Mesothelial cell of epicardium (in vitro differentiated cells): ENCODE measurements at regions not wholly inside any gene's neighbourhood (a gene's known extent, or its start where the extent isn't known, plus 50 kb on each side); places are given as distances from the start of the nearest gene placed in this dataset.

Experiments used
- DNase-seq, 2 experiments: peaks; one replicate each; pipeline ENCODE4 v3.0.0; 2021; ENCODE audit warnings: low spot score in 2 of 2; ENCODE audit not compliant: unreplicated experiment in 2 of 2
- H3K27ac Mint-ChIP-seq: 2 replicates; pipeline ENCODE4 v1.8.0; 2021; ENCODE audit warnings: mixed read lengths
- H3K27me3 Mint-ChIP-seq: 2 replicates; pipeline ENCODE4 v1.8.0; 2021; ENCODE audit warnings: low read depth, mixed read lengths
- H3K36me3 Mint-ChIP-seq: 2 replicates; pipeline ENCODE4 v1.8.0; 2021; ENCODE audit warnings: mixed read lengths
- H3K4me1 Mint-ChIP-seq: 2 replicates; pipeline ENCODE4 v1.8.0; 2021; ENCODE audit warnings: mixed read lengths
- H3K4me3 Mint-ChIP-seq: 2 replicates; pipeline ENCODE4 v1.8.0; 2021; ENCODE audit warnings: mild to moderate bottlenecking, moderate library complexity, mixed read lengths
- H3K9me3 Mint-ChIP-seq: 2 replicates; pipeline ENCODE4 v1.8.0; 2021; ENCODE audit warnings: mixed read lengths
- TF ChIP-seq, protein P1 (sequence below): fragments of 200-600 bp; sonication (generic); IDR thresholded peaks from one replicate; pipeline ENCODE4 v1.5.0; 2021; ENCODE audit warnings: antibody characterized with exemption; ENCODE audit not compliant: unreplicated experiment

DNA sequence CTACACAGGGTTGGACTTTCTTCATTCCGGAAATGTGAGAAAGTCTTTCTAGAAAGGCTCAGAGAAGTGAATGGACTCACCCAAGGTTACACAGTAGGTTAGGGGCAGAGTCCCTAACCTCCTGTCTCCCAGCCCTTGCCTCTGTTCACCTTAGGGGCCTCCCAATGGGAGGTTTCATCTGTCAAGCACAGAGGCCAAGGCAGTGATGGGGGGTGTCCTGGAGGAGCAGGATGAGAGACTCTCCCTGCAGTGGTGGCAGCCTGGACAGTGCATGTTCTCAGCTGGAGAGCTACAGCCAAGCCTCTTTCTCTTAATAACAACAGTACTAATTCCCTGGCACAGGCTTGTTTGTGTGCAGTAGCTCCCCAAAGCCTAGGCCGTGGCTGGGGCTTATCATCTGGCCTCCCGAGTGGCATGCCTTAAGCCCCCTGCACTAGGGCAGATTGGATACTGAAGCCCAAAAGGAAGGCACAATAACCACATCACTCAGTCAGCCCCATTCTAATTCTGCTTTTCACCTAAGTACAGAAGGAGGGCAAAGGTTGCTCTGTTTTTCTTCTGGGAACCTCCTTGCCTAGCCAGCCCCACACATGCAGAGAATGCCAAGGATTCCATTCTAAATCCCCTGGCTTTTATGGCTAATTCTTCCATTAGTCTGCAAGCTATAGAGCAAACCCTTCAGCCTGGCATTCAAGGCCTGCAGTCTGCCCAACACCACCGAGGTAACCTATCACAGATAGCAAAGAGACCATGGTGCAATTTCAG, 50.2 kb upstream of the XPA start:
- H3K27me3 Mint-ChIP-seq = peaks cover 13% of the 10 kb centered on the region

DNA sequence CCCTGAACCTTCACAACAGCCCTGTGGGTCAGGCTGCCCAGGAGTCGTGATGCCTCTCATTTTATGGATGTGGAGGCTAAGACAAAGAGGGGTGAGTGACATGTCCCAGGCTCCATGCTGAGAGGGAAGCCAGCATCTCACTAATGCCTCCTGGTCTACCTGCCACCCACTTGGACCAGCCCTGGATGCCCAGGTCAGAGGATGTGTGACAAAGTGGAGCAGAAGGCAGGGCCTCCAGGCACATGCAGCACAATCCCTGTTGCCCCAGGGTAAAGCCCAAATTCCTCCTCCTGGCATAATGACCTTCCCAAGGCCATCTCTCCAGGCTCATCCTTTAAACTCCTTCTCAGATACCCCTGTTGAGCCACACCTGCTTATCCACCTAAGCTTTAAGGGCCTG, 51.4 kb upstream of the XPA start:
- Mint-ChIP-seq H3K36me3 (no peaks in the 10 kb centered on the region), H3K27ac (no peak overlapping the region), H3K4me1 (peaks cover 18% of the 10 kb centered on the region), H3K4me3 (no peak overlapping the region), H3K9me3 (peaks cover 4% of the 10 kb centered on the region), H3K27me3 (peaks cover 5% of the 10 kb centered on the region)
- TF ChIP-seq, protein P1, sequence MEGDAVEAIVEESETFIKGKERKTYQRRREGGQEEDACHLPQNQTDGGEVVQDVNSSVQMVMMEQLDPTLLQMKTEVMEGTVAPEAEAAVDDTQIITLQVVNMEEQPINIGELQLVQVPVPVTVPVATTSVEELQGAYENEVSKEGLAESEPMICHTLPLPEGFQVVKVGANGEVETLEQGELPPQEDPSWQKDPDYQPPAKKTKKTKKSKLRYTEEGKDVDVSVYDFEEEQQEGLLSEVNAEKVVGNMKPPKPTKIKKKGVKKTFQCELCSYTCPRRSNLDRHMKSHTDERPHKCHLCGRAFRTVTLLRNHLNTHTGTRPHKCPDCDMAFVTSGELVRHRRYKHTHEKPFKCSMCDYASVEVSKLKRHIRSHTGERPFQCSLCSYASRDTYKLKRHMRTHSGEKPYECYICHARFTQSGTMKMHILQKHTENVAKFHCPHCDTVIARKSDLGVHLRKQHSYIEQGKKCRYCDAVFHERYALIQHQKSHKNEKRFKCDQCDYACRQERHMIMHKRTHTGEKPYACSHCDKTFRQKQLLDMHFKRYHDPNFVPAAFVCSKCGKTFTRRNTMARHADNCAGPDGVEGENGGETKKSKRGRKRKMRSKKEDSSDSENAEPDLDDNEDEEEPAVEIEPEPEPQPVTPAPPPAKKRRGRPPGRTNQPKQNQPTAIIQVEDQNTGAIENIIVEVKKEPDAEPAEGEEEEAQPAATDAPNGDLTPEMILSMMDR = no peak
- DNase-seq = no peak

More for the DNA sequence above, 50.2 kb upstream of the XPA start:
- peaks cover 18% of the 10 kb centered on the region for H3K4me1 Mint-ChIP-seq
- TF ChIP-seq, protein P1 = no peak
- peaks cover 12% of the 10 kb centered on the region for H3K9me3 Mint-ChIP-seq
- H3K4me3 Mint-ChIP-seq = no peak overlapping the region
- no peak for DNase-seq
- H3K27ac Mint-ChIP-seq = peak overlapping the region; percentile 17
- H3K36me3 Mint-ChIP-seq = no peaks in the 10 kb centered on the region

DNA sequence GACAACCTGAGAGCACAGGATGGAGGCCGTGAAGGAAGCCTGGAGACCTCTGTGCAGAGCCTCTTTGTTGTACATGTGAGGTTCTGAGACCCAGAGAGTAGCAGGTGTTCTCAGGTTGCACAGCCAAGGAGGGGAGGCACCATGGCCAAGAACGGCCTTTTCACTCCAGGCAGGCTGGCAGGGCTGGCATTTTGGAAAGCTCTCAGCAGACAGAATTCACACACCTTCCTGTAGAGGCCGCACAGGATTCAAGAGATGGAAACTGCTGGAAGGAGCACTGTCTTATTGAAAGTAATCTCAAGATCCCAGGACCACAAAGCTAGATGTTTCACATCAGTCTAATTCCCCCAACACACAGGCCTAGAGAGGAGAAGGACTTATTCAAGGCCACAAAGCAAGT, 52.8 kb upstream of the XPA start:
- TF ChIP-seq, protein P1 = no peak
- Mint-ChIP-seq H3K27ac (no peak overlapping the region), H3K36me3 (no peaks in the 10 kb centered on the region), H3K4me3 (no peak overlapping the region), H3K27me3 (peaks cover 2% of the 10 kb centered on the region), H3K9me3 (peaks cover 6% of the 10 kb centered on the region), H3K4me1 (peaks cover 18% of the 10 kb centered on the region)
- DNase-seq = no peak

DNA sequence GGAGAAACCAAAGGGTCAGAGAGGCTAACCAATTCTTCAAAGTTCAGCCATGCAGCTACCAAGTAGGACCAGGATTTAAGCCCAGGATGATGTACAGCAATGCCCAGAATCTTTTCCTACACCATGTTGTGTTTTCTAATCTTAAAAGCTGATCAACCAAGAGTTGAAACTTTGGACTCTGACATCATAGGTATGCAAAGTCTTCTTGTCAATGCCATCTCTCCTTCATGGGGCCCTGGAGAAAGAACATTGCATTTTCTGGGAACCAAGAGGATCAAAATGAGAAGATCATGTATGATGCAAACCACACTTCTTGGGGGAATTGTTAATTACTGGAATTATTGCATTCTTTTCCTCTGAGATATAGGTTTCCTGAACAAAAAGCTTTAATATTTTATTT, 54.4 kb upstream of the XPA start:
- Mint-ChIP-seq H3K36me3 (no peaks in the 10 kb centered on the region), H3K27ac (no peak overlapping the region), H3K4me1 (peaks cover 18% of the 10 kb centered on the region), H3K9me3 (peaks cover 17% of the 10 kb centered on the region), H3K27me3 (peaks cover 6% of the 10 kb centered on the region), H3K4me3 (no peak overlapping the region)
- no peak for DNase-seq
- TF ChIP-seq, protein P1 = no peak

DNA sequence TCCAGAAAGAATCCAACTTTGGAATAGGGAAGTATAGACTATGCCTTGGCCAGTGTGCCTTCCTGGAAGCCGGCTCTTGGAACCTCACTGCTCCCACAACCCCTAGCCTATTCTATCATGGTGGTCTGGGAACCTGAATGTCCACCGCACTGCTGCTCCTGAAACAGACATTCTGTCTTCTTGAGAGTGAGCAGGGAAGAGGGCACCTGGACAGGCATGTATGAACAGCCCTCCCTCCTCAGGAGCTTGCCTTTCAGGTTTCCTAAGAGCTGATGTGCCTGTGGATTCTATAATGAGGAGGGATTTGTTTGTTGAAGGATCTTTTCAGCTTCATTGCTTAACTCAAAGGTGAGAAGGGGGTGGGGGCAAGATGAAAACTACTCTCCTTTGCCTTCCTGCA, 55.1 kb upstream of the XPA start:
- Mint-ChIP-seq H3K36me3 (no peaks in the 10 kb centered on the region), H3K27ac (no peak overlapping the region), H3K4me1 (peaks cover 11% of the 10 kb centered on the region), H3K27me3 (peaks cover 12% of the 10 kb centered on the region), H3K4me3 (no peak overlapping the region), H3K9me3 (peaks cover 19% of the 10 kb centered on the region)
- TF ChIP-seq, protein P1 = no peak
- no peak for DNase-seq
